ENCODE measurements at regions not wholly inside any gene's neighbourhood (a gene's known extent, or its start where the extent isn't known, plus 50 kb on each side); places are given as distances from the start of the nearest gene placed in this dataset.
"Not testable (repeated sequence)": the region's sequence is repeated elsewhere in the genome, so short reads cannot be mapped to it uniquely, and the experiment has no call there.

DNA sequence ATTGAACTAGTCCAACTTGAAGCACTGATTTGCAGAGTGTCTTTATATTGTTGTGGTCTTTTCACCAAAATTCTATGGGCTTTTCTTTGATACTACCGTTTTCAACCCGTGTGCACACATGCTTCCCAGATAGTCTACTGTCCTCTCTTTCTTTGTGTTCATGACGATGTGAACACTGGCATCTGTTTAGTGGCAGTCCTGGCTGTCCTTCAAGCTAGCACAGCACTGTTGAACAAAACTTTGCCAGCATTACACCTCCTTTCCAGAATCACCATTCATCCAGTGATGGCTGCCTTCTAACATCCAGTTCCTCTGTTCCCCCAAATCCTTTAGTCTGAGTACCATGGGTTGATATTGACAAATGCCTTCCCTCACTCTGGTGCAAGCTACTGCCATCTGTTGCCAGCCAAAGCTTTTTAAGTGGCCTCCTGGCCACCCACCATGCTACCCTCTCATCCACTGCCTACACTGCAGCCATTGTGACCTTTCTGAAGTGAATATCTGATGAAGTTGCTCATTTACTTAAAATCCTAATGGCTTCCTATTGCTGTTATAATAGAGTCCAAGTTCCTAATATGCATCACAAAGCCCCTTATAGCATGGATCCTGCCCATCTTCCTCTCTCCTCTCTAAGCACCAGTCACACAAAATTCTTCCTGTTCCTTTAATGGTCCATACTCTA lies 94.3 kb downstream of the NIBAN1 start:
- Histone ChIP-seq H3K4me1 (ENCODE audit: control insufficient read depth in 5 of 5, insufficient read depth in 5 of 5, low read length in 5 of 5) (peaks cover 0 to 30% (median 0%) of the 10 kb centered on the region in 5 donors), H3K9ac (ENCODE audit: insufficient read depth in 1 of 2, low read length in 2 of 2) (no peak overlapping the region), H3K27me3 (ENCODE audit: control insufficient read depth in 3 of 3, insufficient read depth in 3 of 3, low read length in 2 of 3) (no peaks in the 10 kb centered on the region), H3K36me3 (ENCODE audit: control insufficient read depth in 4 of 4, insufficient read depth in 4 of 4, low read length in 4 of 4) (peaks cover 0 to 2% (median 0%) of the 10 kb centered on the region in 4 donors), H3K4me3 (no peak overlapping the region), H3K27ac (ENCODE audit: low read depth in 1 of 2, low read length in 1 of 2) (peak overlapping the region in 1 of 2 donors; percentile 83), H3K9me3 (ENCODE audit: control insufficient read depth in 4 of 4, insufficient read depth in 3 of 4, low read length in 3 of 4) (no peaks in the 10 kb centered on the region)
- no peak for DNase-seq
- 93 to 98% methylated on average over 3 of the region's 3 CpGs for WGBS, 2 donors
- no peak for ATAC-seq (ENCODE audit: insufficient read depth, low FRiP score)
- TF ChIP-seq, protein P1, sequence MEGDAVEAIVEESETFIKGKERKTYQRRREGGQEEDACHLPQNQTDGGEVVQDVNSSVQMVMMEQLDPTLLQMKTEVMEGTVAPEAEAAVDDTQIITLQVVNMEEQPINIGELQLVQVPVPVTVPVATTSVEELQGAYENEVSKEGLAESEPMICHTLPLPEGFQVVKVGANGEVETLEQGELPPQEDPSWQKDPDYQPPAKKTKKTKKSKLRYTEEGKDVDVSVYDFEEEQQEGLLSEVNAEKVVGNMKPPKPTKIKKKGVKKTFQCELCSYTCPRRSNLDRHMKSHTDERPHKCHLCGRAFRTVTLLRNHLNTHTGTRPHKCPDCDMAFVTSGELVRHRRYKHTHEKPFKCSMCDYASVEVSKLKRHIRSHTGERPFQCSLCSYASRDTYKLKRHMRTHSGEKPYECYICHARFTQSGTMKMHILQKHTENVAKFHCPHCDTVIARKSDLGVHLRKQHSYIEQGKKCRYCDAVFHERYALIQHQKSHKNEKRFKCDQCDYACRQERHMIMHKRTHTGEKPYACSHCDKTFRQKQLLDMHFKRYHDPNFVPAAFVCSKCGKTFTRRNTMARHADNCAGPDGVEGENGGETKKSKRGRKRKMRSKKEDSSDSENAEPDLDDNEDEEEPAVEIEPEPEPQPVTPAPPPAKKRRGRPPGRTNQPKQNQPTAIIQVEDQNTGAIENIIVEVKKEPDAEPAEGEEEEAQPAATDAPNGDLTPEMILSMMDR (IDR thresholded peaks at IDR 0.05; ENCODE audit: control extremely low read depth, extremely low read depth): no peak

DNA sequence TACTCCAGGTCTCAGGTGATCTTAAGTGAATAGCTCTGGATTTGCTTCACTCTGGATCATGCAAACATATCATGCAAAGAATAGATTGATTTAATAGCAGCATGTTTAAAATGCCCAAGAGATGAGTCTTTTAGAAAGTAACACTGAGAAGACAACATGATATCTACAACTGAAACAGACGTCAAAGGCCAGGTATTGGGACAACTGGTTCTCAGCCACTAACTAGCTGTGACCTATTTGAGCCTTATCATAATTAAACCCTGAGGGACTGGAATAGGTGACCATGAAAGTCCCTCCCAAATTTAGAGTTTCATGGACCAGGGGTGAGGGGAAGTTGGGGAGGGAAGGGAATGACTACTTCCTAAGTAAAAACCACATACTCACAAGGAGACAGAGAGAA lies 95.7 kb downstream of the NIBAN1 start:
- TF ChIP-seq, protein P1 (IDR thresholded peaks at IDR 0.05; ENCODE audit: control extremely low read depth, extremely low read depth): no peak
- no peaks in the 10 kb centered on the region for H3K9me3 ChIP-seq (ENCODE audit: control insufficient read depth in 4 of 4, insufficient read depth in 3 of 4, low read length in 3 of 4)
- DNase-seq (no peak), ATAC-seq (ENCODE audit: insufficient read depth, low FRiP score) (no peak)
- 74 to 75% methylated on average over 1 of the region's 1 CpG for WGBS, 2 donors
- no peaks in the 10 kb centered on the region for H3K27me3 ChIP-seq (ENCODE audit: control insufficient read depth in 3 of 3, insufficient read depth in 3 of 3, low read length in 2 of 3)
- peaks cover 0 to 2% (median 0%) of the 10 kb centered on the region in 4 donors for H3K36me3 ChIP-seq (ENCODE audit: control insufficient read depth in 4 of 4, insufficient read depth in 4 of 4, low read length in 4 of 4)
- no peak overlapping the region for H3K9ac ChIP-seq (ENCODE audit: insufficient read depth in 1 of 2, low read length in 2 of 2)
- H3K27ac ChIP-seq (ENCODE audit: low read depth in 1 of 2, low read length in 1 of 2): peak overlapping the region in 1 of 2 donors; percentile 57
- H3K4me1 ChIP-seq (ENCODE audit: control insufficient read depth in 5 of 5, insufficient read depth in 5 of 5, low read length in 5 of 5): peaks cover 0 to 30% (median 0%) of the 10 kb centered on the region in 5 donors
- H3K4me3 ChIP-seq: no peak overlapping the region

DNA sequence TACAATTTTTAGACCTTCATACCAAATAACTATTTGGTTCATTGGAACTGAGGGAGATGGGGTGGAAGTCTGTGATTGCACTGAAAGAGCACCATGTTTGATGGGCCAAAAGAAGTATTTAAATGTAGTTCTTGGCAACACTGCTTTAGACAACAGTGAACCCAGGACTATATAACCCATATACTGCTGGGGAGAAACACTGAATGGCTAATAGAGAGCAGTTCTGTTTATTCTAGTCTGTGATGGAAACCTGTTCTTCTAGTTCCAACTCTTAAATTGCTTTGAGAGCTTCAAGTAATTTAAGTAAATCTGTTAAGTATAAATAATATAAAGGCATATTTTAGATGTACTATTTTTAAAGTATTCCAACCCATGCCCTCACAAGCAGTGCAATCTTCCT lies 96.3 kb downstream of the NIBAN1 start:
- Histone ChIP-seq H3K27ac (ENCODE audit: low read depth in 1 of 2, low read length in 1 of 2) (no peak overlapping the region), H3K4me1 (ENCODE audit: control insufficient read depth in 5 of 5, insufficient read depth in 5 of 5, low read length in 5 of 5) (peaks cover 0 to 26% (median 0%) of the 10 kb centered on the region in 5 donors), H3K27me3 (ENCODE audit: control insufficient read depth in 3 of 3, insufficient read depth in 3 of 3, low read length in 2 of 3) (no peaks in the 10 kb centered on the region), H3K4me3 (no peak overlapping the region), H3K9me3 (ENCODE audit: control insufficient read depth in 4 of 4, insufficient read depth in 3 of 4, low read length in 3 of 4) (no peaks in the 10 kb centered on the region), H3K36me3 (ENCODE audit: control insufficient read depth in 4 of 4, insufficient read depth in 4 of 4, low read length in 4 of 4) (peaks cover 0 to 2% (median 0%) of the 10 kb centered on the region in 4 donors), H3K9ac (ENCODE audit: insufficient read depth in 1 of 2, low read length in 2 of 2) (no peak overlapping the region)
- TF ChIP-seq, protein P1 (IDR thresholded peaks at IDR 0.05; ENCODE audit: control extremely low read depth, extremely low read depth): no peak
- DNase-seq (peak in 2 of 3 donors; percentile 36 to 76), ATAC-seq (ENCODE audit: insufficient read depth, low FRiP score) (no peak)

DNA sequence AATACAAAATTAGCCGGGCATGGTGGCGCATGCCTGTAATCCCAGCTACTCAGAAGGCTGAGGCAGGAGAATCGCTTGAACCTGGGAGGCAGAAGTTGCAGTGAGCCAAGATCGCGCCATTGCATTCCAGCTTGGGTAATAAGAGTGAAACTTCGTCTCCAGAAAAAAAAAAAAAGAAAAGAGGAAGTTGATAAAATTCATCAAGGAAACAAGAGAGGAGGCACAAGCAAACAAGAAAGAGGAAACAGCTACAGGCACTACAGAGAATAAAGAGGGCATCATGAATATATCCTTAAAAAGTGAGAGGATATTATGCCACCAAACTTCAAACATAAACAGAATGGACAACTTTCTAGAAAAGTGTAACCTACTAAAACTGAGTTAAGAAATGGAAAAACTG lies 98.3 kb downstream of the NIBAN1 start:
- not testable (repeated sequence) for DNase-seq; H3K9me3 ChIP-seq (ENCODE audit: control insufficient read depth in 4 of 4, insufficient read depth in 3 of 4, low read length in 3 of 4); H3K9ac ChIP-seq (ENCODE audit: insufficient read depth in 1 of 2, low read length in 2 of 2); H3K4me3 ChIP-seq; H3K27me3 ChIP-seq (ENCODE audit: control insufficient read depth in 3 of 3, insufficient read depth in 3 of 3, low read length in 2 of 3); ATAC-seq (ENCODE audit: insufficient read depth, low FRiP score); H3K36me3 ChIP-seq (ENCODE audit: control insufficient read depth in 4 of 4, insufficient read depth in 4 of 4, low read length in 4 of 4)
- Histone ChIP-seq H3K4me1 (ENCODE audit: control insufficient read depth in 5 of 5, insufficient read depth in 5 of 5, low read length in 5 of 5) (peaks cover 0 to 12% (median 0%) of the 10 kb centered on the region in 5 donors), H3K27ac (ENCODE audit: low read depth in 1 of 2, low read length in 1 of 2) (peak overlapping the region in 1 of 2 donors; percentile 33)
- WGBS, 2 donors: 44 to 68% methylated on average over 6 of the region's 6 CpGs
